Prostate gland (tissue), 2 donors: ENCODE measurements at regions not wholly inside any gene's neighbourhood (a gene's known extent, or its start where the extent isn't known, plus 50 kb on each side); places are given as distances from the start of the nearest gene placed in this dataset.

Source experiments
- DNase-seq: peaks from one replicate; pipeline ENCODE4 v3.0.0-alpha.2; 2019; ENCODE audit warnings: low spot score
- H3K27ac ChIP-seq, 2 donors: fragments of 200-600 bp; sonication (generic); 2 replicates each; pipeline ENCODE4 v1.5.1; 2017 to 2019
- H3K27me3 ChIP-seq: fragments of 200-600 bp; sonication (generic); replicated peaks from 2 replicates; pipeline ENCODE4 v1.5.1; 2019; ENCODE audit not compliant: insufficient read depth
- H3K36me3 ChIP-seq, 2 donors: fragments of 200-600 bp; sonication (generic); 1 replicate in 1 of 2; 2 replicates in 1 of 2; pipeline versions ENCODE4 v1.5.1 to v1.8.1; 2017 to 2019
- H3K4me1 ChIP-seq: fragments of 200-600 bp; sonication (generic); replicated peaks from 2 replicates; pipeline ENCODE4 v1.5.1; 2019
- H3K4me3 ChIP-seq, 2 donors: fragments of 200-600 bp; sonication (generic); 2 replicates each; pipeline ENCODE4 v1.5.1; 2017 to 2019
- H3K9me3 ChIP-seq: fragments of 200-600 bp; sonication (generic); 2 replicates; pipeline ENCODE4 v1.5.1; 2017
- POLR2A ChIP-seq: fragments of 450-650 bp; IDR thresholded peaks from one replicate; pipeline ENCODE4 v1.6.1; 2016; ENCODE audit warnings: antibody characterized with exemption, mild to moderate bottlenecking
- POLR2AphosphoS5 ChIP-seq: sonication (generic); formaldehyde crosslinking; IDR thresholded peaks from one replicate; pipeline ENCODE4 v1.6.1; 2017; ENCODE audit warnings: antibody characterized with exemption
- WGBS: methylation state at CpG from one replicate; pipeline ENCODE4 v1.1.5; 2018; 5-methylcytosine and 5-hydroxymethylcytosine counted together
- intact Hi-C: fragments of 100-400 bp; cut with DNase I; formaldehyde crosslinking; loops from one replicate; pipeline ENCODE4 v1.14.2; 2022
- TF ChIP-seq, protein P1 (sequence below), 4 experiments: fragments of 200-600 bp in 2 of 4; fragments of 450-650 bp in 2 of 4; sonication (generic) in 2 of 4; IDR thresholded peaks; 1 replicate in 3 of 4; 2 replicates in 1 of 4; pipeline ENCODE4 v1.5.1; 2016 to 2019; ENCODE audit warnings: antibody characterized with exemption in 4 of 4, mild to moderate bottlenecking in 2 of 4, moderate library complexity in 2 of 4

DNA sequence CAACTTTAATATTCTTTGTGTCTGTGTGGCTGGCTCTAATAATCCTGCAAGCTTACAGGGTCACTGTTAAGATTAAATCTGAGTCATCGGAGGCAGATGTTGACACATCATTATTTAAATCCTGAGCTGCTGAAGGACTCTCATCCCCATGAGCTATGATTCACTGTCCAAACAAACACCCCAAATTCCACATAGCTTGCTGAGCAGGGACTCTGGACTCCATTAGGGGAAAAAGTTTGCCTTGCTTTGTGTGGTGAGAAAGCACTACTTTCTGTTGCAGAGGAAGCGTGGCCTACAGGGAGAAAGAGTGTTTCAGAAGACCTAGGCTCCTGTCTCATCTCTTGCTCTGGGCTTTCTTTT lies 213.7 kb downstream of the PDCD6IP start:
- intact Hi-C loops, result no loop called here

DNA sequence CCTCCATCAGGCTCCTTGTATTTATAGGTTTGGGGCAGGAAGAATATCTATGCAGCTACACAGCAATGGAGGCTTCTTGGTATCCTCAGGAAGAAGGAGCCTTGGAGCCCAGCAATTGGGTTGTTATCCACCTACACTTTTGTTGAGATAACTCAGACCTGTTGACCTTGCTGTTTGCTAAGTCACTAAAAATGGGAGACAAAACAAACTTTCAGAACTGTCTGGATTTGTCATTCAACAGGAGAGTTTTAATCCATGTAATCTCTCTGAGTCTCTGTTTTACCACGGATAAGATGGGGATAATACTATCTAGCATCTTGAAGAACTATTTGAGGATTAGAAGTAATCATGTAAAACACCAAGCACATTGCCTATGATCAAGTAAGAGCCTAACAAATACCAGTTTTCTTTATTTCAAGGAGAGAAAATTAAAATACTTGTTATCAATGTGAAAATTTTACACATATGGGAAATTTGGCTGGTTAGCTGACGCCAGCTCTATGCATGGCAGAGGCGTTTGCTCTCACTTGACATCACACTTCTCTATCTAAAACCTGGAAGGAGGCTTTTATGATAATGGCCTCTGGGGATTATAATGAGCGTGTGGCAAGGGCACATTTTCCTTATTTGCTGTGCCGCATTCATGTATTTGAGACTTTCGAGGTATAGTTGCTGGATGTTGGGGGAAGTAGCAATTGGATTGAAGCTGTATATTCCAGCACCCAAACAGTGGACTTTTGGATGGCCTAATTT lies 215.6 kb downstream of the PDCD6IP start:
- intact Hi-C loops, result no loop called here
- H3K27me3 ChIP-seq, result no peaks in the 10 kb centered on the region
- TF ChIP-seq POLR2AphosphoS5 (no peak), POLR2A (no peak)
- TF ChIP-seq, protein P1, sequence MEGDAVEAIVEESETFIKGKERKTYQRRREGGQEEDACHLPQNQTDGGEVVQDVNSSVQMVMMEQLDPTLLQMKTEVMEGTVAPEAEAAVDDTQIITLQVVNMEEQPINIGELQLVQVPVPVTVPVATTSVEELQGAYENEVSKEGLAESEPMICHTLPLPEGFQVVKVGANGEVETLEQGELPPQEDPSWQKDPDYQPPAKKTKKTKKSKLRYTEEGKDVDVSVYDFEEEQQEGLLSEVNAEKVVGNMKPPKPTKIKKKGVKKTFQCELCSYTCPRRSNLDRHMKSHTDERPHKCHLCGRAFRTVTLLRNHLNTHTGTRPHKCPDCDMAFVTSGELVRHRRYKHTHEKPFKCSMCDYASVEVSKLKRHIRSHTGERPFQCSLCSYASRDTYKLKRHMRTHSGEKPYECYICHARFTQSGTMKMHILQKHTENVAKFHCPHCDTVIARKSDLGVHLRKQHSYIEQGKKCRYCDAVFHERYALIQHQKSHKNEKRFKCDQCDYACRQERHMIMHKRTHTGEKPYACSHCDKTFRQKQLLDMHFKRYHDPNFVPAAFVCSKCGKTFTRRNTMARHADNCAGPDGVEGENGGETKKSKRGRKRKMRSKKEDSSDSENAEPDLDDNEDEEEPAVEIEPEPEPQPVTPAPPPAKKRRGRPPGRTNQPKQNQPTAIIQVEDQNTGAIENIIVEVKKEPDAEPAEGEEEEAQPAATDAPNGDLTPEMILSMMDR (IDR thresholded peaks at IDR 0.05), result no peak
- H3K36me3 ChIP-seq, result no peaks in the 10 kb centered on the region
- H3K4me1 ChIP-seq, result no peaks in the 10 kb centered on the region
- no peak overlapping the region for H3K4me3 ChIP-seq
- no peak overlapping the region for H3K27ac ChIP-seq
- H3K9me3 ChIP-seq, result no peaks in the 10 kb centered on the region
- no peak for DNase-seq
- 93% methylated on average over 6 of the region's 6 CpGs for WGBS

More for the DNA sequence above, 213.7 kb downstream of the PDCD6IP start:
- WGBS, result 36% methylated on average over 2 of the region's 2 CpGs
- no peak for TF ChIP-seq POLR2AphosphoS5
- TF ChIP-seq POLR2A, result no peak
- TF ChIP-seq, protein P1 (IDR thresholded peaks at IDR 0.05), result no peak
- H3K36me3 ChIP-seq, result no peaks in the 10 kb centered on the region
- H3K4me1 ChIP-seq, result no peaks in the 10 kb centered on the region
- no peak overlapping the region for H3K27ac ChIP-seq
- DNase-seq, result no peak
- no peaks in the 10 kb centered on the region for H3K9me3 ChIP-seq
- H3K27me3 ChIP-seq, result no peaks in the 10 kb centered on the region
- H3K4me3 ChIP-seq, result no peak overlapping the region

DNA sequence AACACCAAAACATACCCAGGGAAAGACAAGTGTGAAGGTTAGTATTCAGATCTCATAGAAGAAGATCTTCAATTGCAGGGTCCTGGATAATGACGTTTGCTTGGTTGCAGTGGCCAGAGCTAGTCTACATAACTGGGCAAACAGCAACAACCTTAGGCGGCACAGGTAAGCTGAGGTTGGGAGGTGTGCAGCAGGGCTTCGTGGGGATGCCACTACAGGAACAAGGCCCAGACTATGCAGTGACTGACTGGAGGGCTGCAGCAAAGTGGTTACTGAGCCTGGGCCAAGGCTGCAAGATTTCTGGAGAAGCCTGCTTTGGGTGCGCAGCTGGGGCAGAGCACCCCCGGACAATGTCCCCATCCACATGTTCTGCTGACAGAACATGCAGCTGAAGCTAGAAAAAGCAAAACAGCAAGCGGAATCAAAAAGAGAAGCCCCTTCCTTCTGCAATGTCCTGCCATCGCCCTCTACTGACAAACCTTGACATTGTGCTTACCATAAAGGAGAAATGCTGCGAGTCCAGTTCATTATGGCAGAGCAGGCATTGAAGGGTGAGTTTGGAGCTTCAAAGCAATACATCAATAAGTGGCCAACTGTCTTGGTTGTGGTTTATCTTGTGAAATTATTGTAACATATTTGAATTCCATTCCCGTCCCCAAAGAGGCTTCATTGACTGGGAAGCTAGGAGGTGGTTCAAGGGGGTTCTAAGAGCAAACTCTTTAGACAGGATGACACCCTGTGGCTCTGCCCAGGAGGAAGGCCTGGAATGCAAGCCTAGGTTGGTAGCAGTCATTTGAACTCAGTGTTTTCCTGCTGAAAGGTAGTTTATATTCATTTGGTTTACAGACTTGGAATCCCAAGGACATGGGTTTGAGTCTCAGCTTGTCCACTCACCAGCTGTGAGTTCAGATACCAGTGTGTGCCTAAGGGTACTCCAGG lies 217.0 kb downstream of the PDCD6IP start:
- Histone ChIP-seq H3K4me3 (no peak overlapping the region), H3K4me1 (no peaks in the 10 kb centered on the region), H3K9me3 (no peaks in the 10 kb centered on the region), H3K36me3 (no peaks in the 10 kb centered on the region), H3K27ac (no peak overlapping the region), H3K27me3 (no peaks in the 10 kb centered on the region)
- TF ChIP-seq POLR2AphosphoS5 (no peak), POLR2A (no peak)
- TF ChIP-seq, protein P1 (IDR thresholded peaks at IDR 0.05), result no peak
- no peak for DNase-seq
- WGBS, result 91% methylated on average over 9 of the region's 9 CpGs
- intact Hi-C loops, result no loop called here

DNA sequence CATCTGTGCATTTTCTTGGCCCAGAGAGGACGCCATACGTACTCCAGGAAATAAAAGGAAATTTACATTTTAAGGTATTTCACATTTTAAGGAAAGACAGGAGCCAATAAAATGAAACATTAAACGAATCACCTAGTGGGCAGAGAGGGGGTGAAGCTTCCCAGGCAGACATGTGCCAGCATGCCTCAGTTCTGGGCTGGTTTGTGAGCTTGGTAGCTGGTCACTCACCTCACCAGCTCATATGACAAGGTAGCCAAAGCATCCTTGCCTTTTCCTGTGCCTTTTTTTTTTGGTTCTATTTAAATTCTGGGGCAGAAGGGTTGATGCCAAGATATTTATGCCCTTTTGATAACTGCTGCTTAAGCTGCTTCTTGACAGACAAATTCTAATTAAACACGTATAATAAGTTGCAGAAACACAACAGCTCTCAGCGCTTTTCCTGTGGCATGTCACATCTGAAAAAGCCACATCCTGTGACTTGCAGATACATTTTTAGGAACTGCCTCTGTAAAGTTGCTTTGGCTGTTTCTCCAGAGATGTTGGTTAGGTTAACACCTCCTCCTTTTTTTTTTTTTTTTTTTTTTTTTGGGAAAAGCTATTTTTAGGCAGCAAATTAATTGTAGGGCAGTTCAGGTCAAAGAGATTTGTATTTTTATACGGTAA lies 218.6 kb downstream of the PDCD6IP start:
- 64% methylated on average over 6 of the region's 6 CpGs for WGBS
- no peak overlapping the region for H3K27ac ChIP-seq
- H3K4me3 ChIP-seq, result no peak overlapping the region
- TF ChIP-seq, protein P1 (IDR thresholded peaks at IDR 0.05), result no peak
- TF ChIP-seq POLR2AphosphoS5, result no peak
- no peak for TF ChIP-seq POLR2A
- no peaks in the 10 kb centered on the region for H3K4me1 ChIP-seq
- no peak for DNase-seq
- H3K9me3 ChIP-seq, result no peaks in the 10 kb centered on the region
- H3K36me3 ChIP-seq, result no peaks in the 10 kb centered on the region
- no peaks in the 10 kb centered on the region for H3K27me3 ChIP-seq
- intact Hi-C loops, result no loop called here
